LNCaP clone FGC (cell line): ENCODE measurements at regions not wholly inside any gene's neighbourhood (a gene's known extent, or its start where the extent isn't known, plus 50 kb on each side); places are given as distances from the start of the nearest gene placed in this dataset.

ENCODE experiments used
- DNase-seq: peaks from one replicate; pipeline ENCODE4 v3.0.0-alpha.2; 2011; ENCODE audit warnings: low read depth
- H3K4me3 ChIP-seq: 2 replicates; pipeline ENCODE4 v1.5.1; 2011; ENCODE audit warnings: mild to moderate bottlenecking, low read depth, low read length, control low read depth
- CTCF ChIP-seq: IDR thresholded peaks from 2 replicates; pipeline ENCODE4 v1.5.1; 2012; ENCODE audit warnings: mild to moderate bottlenecking; ENCODE audit not compliant: control insufficient read depth, insufficient read depth; ENCODE audit errors: extremely low read depth

GRCh38 chr15:46258056-46258455 lies 623.2 kb downstream of the SQOR start:
- TF ChIP-seq CTCF, result no peak
- DNase-seq, result no peak
- no peak overlapping the region for H3K4me3 ChIP-seq

DNA sequence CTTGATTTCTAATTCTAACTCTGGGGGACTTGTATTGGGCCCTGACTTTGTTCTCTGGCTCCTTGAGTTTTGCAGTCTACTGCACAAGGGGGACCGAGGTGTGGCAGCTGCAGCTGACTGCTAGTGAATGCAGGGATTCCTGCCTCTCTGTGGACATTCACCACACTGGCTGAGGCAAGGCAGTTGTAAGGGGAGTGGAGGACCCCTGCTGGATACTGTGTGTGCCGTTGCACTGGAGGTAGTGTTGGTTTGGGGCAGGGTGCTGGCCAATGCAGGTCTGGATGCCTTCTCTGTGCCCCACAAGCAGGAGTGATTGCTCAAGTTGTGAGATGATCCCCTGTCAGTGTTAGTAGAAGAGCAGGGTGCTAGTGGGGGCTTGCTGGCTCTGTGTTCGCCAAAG lies 626.1 kb downstream of the SQOR start:
- TF ChIP-seq CTCF, result no peak
- H3K4me3 ChIP-seq, result no peak overlapping the region
- no peak for DNase-seq

DNA sequence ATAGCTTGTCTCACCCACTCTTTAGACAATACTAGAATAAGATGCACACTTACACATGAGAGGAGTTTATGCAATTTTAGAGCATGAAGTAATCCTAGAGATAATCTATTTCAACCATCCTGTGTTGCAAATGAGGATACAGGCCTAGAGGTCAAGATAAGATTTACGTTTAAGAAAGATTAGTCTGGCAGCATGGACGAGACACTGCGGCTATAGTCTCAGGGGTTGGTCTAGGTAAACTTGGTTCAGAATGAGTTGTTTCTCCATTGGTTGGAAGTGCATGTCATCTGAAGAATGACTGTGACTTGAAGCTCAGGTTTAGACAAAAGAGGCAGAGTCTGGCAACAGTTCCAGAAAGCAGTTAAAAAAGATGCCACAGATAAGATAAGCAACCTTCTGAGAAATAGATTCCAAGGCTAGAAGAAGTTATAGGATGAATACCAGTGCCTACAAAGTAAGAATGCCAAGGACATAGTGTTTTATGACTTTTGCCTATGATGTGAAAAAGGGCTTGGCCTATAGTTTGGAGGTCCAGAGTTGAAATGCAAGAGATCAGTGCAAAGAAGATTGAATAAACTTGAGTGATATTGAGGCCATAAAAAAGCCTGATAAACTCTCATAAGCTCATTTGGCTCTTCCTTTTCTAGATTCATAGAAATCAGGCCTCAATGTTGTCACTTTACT lies 631.0 kb downstream of the SQOR start:
- TF ChIP-seq CTCF, result no peak
- no peak for DNase-seq
- no peak overlapping the region for H3K4me3 ChIP-seq

DNA sequence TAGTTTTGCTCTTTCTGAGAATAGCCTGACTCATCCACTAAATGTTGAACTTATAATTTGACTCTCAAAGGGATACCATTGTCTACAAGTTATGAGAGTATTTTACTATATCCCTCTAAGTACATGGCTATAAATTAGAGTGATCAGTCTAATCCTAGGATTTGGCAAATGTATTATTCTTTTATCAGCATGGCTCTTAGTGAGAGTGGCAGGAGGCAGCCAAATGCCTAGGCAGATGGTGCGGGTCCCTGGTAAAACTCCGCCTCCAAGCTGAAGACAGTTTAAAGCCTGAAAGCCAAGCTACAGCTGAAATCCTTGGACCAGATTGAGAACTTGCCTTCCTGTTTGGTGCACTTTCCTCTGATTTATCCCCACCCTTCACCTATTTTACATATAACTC lies 631.8 kb downstream of the SQOR start:
- TF ChIP-seq CTCF, result no peak
- no peak for DNase-seq
- H3K4me3 ChIP-seq, result no peak overlapping the region

DNA sequence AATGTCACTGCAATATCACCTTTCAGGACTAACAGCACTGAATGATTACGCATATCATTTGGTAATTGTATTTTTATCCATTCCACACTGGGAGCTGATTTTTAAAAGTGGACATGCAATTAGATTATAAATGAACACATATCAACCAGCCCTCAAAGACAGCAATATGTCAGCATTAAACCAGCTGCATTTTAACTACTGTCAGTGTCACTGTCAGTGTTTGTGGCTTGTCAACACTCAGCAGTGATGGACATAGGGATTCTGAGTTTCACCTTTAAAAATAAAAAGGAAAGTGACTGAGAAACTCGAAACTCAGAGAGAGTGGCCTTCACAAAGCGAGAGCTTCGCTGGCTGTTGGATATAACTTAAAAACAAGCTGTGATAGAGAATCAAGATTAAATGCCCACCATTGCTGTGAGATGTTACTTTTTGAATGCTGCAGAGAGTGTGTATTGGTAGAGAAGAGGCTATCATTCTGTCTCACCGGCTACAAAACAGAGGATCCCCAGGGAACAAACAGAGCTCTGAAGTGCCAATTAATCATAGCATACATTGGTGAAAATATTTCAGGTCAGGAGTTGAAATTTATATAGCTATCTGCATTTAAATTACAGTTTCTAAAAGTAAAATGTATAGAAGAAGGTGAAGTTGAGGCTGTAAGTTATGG lies 635.8 kb downstream of the SQOR start:
- no peak for DNase-seq
- no peak for TF ChIP-seq CTCF
- H3K4me3 ChIP-seq, result no peak overlapping the region

DNA sequence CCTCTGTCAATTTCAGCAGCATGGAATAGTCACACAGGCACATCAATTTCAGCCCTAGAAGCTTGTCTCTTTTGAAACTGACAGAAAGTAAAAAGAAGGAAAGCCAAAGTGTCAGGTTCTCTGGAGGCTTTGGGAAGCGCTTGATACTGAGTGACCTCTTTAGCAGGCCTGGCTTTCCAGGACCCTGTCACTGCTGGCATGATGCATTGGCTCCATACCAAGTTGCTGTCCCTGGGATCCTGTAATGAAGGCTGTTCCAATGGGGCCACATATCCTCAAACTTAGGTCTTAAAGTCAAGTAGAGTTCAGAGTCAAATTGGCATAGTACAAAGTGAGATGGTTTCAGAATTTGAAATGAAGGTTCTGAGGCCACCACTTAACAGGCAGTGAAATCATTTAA lies 640.9 kb downstream of the SQOR start:
- H3K4me3 ChIP-seq, result no peak overlapping the region
- TF ChIP-seq CTCF, result no peak
- DNase-seq, result no peak

- H3K4me3 ChIP-seq, result no peak overlapping the region
- DNase-seq, result no peak
- no peak for TF ChIP-seq CTCF
Observed at GRCh38 chr15:46277451-46277850, 642.6 kb downstream of the SQOR start.
